ENCODE measurements at regions not wholly inside any gene's neighbourhood (a gene's known extent, or its start where the extent isn't known, plus 50 kb on each side); places are given as distances from the start of the nearest gene placed in this dataset.

DNA sequence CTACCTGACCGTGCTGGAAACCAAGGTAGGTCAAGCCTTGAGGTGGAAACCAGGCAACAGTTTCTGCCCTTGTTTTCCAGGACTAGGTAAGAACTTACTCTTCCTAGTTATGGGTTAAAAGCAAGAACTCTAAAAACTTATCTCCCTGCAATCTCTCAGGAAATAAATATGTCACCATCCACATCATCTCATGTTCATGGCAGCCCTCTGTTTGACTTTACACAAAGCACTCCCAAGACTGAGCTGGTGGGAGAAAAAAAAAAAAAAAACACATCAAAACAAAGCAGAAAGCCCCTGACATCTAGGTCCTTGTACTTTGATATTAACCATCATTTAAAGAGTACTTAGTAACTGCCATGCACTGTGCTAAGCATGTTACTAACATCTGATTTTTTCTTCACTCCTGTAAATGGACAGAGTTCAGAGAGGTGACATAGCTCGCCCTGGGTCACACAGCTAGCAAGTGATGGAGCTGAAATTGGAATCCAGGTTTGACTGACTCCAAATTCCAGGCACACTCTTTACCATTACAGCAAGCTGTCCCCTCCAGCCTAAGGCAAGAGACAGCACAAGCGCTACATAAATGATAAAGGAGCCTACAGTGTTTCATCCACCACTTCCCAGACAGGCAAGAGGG is 102.8 kb upstream of the NOCT start:
- Histone ChIP-seq H3K4me2 (ENCODE audit: insufficient read depth, low read length) (no peak overlapping the region), H2AFZ (ENCODE audit: low read length) (no peak overlapping the region), H3K4me3 (ENCODE audit: insufficient read depth, low read length) (no peak overlapping the region), H3K36me3 (ENCODE audit: insufficient read depth, low read length) (no peaks in the 10 kb centered on the region), H3K9me3 (ENCODE audit: low read depth, low read length) (no peaks in the 10 kb centered on the region), H3K27me3 (ENCODE audit: insufficient read depth, low read length) (peaks cover 9% of the 10 kb centered on the region), H4K20me1 (ENCODE audit: insufficient read depth, low read length) (no peaks in the 10 kb centered on the region), H3K27ac (ENCODE audit: low read depth, low read length) (no peak overlapping the region), H3K79me2 (ENCODE audit: insufficient read depth, low read length) (no peaks in the 10 kb centered on the region), H3K4me1 (ENCODE audit: insufficient read depth, low read length) (no peaks in the 10 kb centered on the region)
- no peak for DNase-seq (ENCODE audit: insufficient read length, low spot score, missing footprints)
- TF ChIP-seq, protein P1, sequence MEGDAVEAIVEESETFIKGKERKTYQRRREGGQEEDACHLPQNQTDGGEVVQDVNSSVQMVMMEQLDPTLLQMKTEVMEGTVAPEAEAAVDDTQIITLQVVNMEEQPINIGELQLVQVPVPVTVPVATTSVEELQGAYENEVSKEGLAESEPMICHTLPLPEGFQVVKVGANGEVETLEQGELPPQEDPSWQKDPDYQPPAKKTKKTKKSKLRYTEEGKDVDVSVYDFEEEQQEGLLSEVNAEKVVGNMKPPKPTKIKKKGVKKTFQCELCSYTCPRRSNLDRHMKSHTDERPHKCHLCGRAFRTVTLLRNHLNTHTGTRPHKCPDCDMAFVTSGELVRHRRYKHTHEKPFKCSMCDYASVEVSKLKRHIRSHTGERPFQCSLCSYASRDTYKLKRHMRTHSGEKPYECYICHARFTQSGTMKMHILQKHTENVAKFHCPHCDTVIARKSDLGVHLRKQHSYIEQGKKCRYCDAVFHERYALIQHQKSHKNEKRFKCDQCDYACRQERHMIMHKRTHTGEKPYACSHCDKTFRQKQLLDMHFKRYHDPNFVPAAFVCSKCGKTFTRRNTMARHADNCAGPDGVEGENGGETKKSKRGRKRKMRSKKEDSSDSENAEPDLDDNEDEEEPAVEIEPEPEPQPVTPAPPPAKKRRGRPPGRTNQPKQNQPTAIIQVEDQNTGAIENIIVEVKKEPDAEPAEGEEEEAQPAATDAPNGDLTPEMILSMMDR (IDR thresholded peaks at IDR 0.05; ENCODE audit: extremely low read depth, low read depth, low read length): no peak

DNA sequence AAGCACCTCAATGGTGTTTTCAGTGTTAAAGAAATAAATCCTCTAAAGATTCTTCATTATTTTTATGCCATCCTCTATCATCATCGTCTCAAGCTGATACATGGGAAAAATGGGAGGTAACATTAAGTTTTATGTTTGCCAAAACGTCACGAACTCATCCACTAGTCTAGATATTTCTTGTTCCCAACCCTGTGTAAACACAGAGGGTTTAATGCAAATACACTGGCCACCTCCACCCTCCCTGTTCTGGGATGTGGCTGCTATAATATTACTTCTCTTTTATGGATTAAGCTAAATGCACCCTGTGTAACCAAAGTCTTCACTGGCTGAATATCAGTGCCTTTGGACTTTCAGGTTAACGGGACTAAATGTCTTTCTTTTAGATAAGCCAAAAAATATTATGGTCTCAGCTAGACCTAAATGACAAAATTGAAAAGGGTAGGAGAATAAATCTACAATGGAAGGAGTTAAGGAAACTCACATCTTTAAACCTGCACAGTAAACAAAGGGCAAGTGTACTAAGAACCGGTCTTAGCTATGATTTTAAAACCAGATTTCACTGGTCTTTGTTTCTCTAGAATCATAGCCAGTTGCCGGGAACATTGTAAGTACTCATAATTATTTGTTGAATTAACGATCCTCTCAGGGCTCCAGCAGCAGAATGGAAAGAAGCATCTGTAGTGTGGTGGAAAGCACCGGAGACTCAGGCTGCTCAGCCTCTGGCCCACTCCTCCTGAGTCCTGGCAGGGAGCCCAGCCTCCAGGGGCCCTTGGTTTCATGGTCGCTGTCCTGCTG is 103.5 kb upstream of the NOCT start:
- no peaks in the 10 kb centered on the region for H3K79me2 ChIP-seq (ENCODE audit: insufficient read depth, low read length)
- no peaks in the 10 kb centered on the region for H3K36me3 ChIP-seq (ENCODE audit: insufficient read depth, low read length)
- H3K27me3 ChIP-seq (ENCODE audit: insufficient read depth, low read length): peaks cover 9% of the 10 kb centered on the region
- no peak overlapping the region for H2AFZ ChIP-seq (ENCODE audit: low read length)
- no peak overlapping the region for H3K27ac ChIP-seq (ENCODE audit: low read depth, low read length)
- no peaks in the 10 kb centered on the region for H3K9me3 ChIP-seq (ENCODE audit: low read depth, low read length)
- no peak for DNase-seq (ENCODE audit: insufficient read length, low spot score, missing footprints)
- no peak overlapping the region for H3K4me3 ChIP-seq (ENCODE audit: insufficient read depth, low read length)
- TF ChIP-seq, protein P1 (IDR thresholded peaks at IDR 0.05; ENCODE audit: extremely low read depth, low read depth, low read length): no peak
- no peak overlapping the region for H3K4me2 ChIP-seq (ENCODE audit: insufficient read depth, low read length)
- H3K4me1 ChIP-seq (ENCODE audit: insufficient read depth, low read length): no peaks in the 10 kb centered on the region
- no peaks in the 10 kb centered on the region for H4K20me1 ChIP-seq (ENCODE audit: insufficient read depth, low read length)

DNA sequence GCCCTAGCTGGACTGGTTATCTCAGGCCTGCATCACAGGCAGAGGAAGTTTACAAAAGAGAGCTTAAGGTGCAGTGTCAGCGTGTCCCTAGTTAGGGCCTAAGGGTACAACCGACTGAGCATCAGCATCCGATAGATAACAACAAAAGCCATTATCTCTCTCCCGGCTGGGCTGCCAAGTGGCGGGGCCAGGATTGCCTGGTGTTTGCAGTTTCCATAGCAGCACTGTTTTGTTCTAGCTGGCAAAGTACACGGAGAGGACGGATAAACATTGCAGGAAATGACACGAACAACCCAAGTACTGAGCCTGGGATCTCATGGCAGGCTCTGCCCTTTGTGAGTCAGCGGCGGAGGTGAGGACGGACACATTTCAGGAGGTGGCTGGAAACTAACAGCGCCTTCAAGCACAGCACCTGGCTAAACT is 104.7 kb upstream of the NOCT start:
- H3K79me2 ChIP-seq (ENCODE audit: insufficient read depth, low read length): no peaks in the 10 kb centered on the region
- no peaks in the 10 kb centered on the region for H4K20me1 ChIP-seq (ENCODE audit: insufficient read depth, low read length)
- TF ChIP-seq, protein P1 (IDR thresholded peaks at IDR 0.05; ENCODE audit: extremely low read depth, low read depth, low read length): no peak
- H3K4me2 ChIP-seq (ENCODE audit: insufficient read depth, low read length): no peak overlapping the region
- H3K36me3 ChIP-seq (ENCODE audit: insufficient read depth, low read length): no peaks in the 10 kb centered on the region
- no peak for DNase-seq (ENCODE audit: insufficient read length, low spot score, missing footprints)
- no peaks in the 10 kb centered on the region for H3K9me3 ChIP-seq (ENCODE audit: low read depth, low read length)
- H3K4me3 ChIP-seq (ENCODE audit: insufficient read depth, low read length): no peak overlapping the region
- H3K4me1 ChIP-seq (ENCODE audit: insufficient read depth, low read length): no peaks in the 10 kb centered on the region
- H3K27ac ChIP-seq (ENCODE audit: low read depth, low read length): no peak overlapping the region
- no peak overlapping the region for H2AFZ ChIP-seq (ENCODE audit: low read length)
- peaks cover 9% of the 10 kb centered on the region for H3K27me3 ChIP-seq (ENCODE audit: insufficient read depth, low read length)

DNA sequence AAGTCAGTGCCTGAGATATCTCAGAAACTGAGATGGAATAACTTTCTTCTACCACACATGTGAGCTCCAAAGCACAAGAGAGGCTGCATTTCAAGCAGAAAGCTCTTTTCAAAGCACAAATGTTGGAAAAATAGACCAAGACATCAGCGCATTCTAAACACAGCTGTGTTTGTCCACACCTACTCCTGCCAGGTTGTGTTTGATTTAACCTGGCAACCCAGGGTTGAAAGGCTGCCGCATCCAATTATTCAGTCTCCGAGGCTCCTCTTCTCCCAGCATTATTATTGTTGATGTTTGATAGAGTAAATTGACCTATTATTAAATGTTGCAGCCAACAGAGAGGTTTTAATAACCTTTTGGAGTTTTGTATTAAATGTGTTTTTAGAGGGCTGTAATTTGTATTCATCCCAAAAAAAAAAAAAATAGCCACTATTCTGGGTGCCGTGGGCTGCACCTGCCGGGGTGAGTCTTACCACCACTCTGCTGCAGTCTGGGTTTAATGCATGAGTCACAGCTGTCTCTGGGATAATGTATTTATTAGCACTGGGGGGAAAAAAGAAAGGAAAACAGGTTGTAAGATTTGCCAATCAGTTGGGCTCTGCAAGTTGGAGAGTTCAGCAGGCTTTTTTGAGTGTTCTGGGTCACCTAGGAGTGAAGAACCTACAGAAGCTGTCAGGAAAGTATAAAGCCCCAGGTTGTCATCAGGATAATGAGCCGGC is 105.2 kb upstream of the NOCT start:
- H3K27me3 ChIP-seq (ENCODE audit: insufficient read depth, low read length): peaks cover 9% of the 10 kb centered on the region
- H3K9me3 ChIP-seq (ENCODE audit: low read depth, low read length): no peaks in the 10 kb centered on the region
- TF ChIP-seq, protein P1 (IDR thresholded peaks at IDR 0.05; ENCODE audit: extremely low read depth, low read depth, low read length): no peak
- no peak overlapping the region for H3K4me3 ChIP-seq (ENCODE audit: insufficient read depth, low read length)
- no peaks in the 10 kb centered on the region for H3K79me2 ChIP-seq (ENCODE audit: insufficient read depth, low read length)
- H3K4me2 ChIP-seq (ENCODE audit: insufficient read depth, low read length): no peak overlapping the region
- H2AFZ ChIP-seq (ENCODE audit: low read length): no peak overlapping the region
- H3K27ac ChIP-seq (ENCODE audit: low read depth, low read length): no peak overlapping the region
- no peaks in the 10 kb centered on the region for H4K20me1 ChIP-seq (ENCODE audit: insufficient read depth, low read length)
- H3K4me1 ChIP-seq (ENCODE audit: insufficient read depth, low read length): no peaks in the 10 kb centered on the region
- no peaks in the 10 kb centered on the region for H3K36me3 ChIP-seq (ENCODE audit: insufficient read depth, low read length)
- no peak for DNase-seq (ENCODE audit: insufficient read length, low spot score, missing footprints)
